AG20443 (cell line): ENCODE measurements at regions not wholly inside any gene's neighbourhood (a gene's known extent, or its start where the extent isn't known, plus 50 kb on each side); places are given as distances from the start of the nearest gene placed in this dataset.
A peak's percentile ranks its signal among the peaks of the same experiment; 100 is the strongest.

Experiments
- DNase-seq: peaks from one replicate; pipeline ENCODE4 v3.0.0; 2012; ENCODE audit warnings: low spot score, mixed read lengths

DNA sequence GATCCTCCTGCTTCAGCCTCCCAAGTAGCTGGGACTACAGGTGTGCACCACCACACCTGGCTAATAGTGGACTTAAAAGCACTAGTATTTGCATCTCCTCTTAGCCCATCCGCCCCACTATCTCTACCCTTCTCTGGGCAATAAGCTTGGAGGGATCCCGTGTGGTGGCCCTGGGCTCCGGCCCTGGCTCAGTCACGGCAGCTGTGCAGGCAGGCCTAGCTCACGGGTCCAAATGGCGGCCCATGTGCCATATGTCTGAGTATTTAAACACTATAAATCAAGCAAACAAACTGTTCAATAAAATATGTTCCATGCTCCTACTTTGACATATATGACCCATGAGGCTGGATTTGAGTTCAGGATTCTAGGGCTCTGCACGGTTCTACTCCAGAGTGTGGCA lies 118.4 kb downstream of the BANF2 start:
- DNase-seq, result no peak

DNA sequence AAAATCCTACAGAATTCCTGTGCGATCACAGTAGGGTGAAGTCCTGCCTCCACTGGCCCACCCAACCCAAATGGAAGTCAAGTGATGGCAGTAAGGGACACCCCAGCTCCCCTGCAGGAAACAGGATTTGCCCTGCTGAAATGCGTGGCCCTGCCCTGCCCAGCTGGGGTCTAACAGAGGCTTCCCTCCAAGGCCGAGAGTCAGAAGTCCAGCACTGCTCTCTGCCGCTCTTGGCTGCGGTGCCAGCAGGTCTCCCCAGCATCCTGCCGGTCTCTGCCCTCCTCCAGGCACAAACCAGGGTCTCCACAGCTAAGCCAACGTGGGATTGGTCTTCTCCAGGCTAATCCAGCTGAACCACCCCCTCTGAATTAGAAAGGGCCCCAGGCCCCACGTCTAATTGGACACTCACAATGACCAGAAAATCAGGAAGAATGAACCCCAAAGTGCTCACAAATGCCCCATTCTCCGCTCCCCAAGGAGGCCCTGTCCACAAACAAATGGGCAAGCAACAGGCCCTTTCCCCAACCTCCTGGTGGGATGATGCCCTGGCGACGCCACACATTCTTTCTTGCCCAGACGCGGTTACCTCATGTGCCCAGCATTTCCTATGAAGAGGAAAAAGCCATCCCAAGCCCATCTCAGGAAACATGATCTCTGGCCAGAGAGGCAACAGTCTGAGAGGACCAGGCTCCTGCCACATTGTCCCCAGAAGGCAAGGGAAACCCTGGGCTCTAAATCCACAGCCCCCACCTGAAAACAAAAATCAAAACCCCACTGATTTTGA lies 117.2 kb downstream of the BANF2 start:
- no peak for DNase-seq

DNA sequence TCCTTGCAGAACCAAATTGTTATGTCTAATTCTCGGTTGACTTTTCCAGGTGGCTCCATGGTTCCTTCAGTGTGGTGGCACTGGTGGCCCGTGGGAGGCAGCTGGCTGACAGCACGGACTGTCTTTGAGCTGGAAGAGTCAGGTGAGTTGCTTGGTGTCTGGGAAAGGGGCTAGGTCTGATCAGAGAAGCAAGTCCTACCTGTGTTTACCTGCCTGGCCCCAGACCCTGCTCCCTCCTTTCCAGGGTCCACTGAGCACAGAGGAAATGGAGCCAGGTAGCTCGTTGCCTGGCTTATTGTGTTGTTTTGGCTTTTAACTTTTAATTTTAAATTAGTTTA lies 111.8 kb downstream of the BANF2 start:
- DNase-seq, result no peak

DNA sequence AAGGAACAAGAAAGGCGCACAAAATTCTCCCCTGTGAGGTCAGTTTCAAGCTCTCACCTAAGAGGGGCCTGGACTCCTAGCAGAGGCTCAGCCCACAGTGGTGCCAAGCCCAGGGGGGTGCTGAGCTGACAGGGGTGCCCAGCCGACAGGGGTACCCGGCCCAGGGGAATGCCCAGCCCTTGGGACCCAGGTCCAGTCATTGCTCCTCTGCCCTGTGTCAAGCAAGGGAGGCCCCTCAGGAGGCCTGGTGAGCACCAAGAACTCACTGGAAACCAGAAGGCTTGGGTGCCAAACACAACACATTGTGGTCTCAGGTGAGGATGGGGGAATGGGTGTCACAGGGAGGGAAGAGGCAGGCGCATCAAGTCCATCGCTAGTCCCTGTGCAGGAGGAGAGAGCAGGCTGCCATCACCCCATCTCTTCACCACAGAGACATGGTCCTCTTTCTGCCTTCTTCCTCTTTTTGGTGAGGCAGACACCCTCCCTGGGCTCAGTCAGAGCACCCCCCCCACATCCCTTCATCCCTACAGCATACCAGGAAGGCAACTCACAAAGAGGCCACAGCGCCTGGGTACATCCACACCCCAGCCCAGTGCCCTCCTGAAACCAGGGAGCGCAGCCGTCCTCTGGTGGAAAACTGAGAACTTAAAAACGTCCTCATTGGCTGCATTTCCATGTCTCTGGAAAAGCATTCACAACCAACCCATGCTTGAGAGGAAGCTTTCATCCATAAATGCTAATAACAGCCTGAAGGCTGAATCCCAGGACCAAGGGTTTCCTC lies 111.3 kb downstream of the BANF2 start:
- DNase-seq, result no peak

DNA sequence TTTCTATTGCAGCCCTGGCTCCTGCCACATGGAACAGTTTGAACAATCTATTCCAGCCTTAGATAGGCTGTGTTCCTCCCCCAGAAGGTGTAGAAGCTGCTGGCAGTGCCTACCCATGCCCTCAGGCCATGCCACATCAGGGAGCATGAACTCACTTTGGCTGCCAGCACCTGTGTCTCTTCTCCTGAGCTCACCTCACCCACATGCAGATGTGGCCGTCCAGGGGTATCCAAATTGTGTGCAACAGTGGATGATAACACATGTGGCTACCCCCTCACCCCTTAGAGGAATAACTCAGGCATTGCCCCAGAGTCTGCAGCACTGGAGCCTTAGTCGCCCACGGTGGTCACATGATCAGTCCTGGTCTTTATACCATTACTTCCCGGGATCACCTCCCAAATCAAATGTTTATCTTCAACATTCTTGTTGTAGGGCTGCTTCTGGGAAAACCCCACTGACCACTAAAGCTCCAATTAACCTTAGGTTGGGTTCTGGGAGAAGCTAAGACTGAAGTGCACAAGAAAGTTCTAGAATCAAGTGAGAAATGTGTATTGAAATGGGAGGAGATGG lies 110.4 kb downstream of the BANF2 start:
- DNase-seq, result no peak

DNA sequence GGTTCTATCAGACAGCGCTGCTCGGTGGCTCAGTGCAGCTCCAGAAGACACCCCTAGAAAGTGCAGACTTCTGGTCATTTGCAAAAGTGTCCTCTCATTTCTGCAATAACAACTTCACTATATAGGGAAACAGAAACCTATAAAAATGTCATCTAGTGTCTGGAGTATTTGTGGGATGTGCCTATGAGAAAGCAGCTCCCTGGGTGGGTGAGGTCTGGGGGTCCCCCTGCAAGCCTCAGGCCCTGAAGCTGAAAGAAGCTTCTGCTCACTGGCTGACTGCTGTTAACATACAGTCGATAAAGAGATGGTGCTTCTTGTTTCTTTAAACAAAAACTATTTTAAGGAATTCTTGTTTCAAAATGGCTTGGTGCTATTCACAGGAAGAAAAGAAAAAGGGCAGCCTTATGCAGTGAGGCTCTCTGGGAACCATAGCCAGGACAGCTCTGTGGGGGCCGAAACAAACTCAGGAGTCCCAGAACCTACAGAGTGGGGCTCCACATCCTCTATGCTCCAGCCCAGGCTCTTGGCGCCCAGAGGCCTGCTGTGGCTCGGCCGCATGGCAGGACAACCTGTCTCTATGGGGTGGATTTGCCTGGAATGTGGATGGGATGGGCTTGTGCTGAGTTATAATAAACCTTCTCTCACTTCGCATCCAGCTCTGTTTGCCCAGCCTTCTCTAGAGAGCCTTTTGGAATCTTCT lies 109.7 kb downstream of the BANF2 start:
- no peak for DNase-seq

DNA sequence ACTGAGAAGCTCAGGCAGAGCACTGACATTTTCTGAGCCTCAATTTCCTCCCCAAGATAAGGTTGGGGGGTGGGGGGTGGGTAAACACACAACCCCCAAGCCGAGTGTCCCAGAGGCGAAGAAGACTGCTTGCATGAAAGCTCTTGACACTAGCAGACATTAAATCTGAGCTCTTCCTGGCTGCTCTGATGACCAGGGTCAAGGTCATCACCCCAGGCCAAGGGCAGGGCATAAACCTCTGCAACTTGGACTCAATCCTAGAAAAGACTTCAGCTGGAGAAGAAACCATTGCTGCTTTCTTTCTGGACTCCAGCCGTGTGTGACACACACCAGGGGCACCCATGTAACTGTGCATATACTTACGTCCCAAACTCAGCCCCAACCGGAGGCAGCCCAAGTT lies 109.0 kb downstream of the BANF2 start:
- DNase-seq, result no peak

DNA sequence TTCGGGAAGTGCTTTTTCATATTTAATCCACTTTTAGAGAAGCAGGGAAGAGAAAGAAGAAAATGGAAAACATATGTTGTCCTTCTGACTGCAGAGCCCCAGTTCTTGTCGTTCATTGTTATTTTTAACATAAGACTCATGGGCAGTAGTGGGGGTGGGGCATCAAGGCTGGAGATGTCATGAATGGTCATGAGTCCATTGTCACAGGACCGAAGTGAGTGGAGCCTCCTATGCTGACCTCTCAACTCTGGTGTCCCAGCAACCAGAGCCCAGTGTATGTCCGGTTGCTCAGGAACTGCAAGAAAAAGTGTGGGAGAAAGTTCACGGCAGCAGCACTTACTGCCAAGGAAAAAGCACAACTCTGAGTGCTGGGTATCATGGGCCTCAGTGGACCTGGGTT lies 108.6 kb downstream of the BANF2 start:
- DNase-seq, result peak; percentile 65

DNA sequence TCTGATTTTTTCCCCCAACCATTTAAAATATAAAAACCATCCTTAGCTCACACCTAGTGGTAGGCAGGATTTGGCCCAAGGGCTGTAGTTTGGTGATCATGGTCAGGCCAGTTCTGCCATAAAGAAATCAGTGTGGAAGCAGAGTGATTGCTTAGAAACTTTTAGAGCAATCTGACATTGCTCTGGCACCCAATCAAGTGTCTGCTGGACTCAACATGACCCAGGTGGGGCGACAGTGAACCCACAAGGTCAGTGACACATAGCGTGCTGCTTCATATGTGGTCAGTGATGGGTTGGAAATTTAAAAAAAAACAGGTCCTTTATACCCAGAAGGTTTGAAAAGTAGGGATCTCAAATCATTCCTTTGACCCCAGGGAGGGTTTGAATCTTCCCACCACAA lies 107.9 kb downstream of the BANF2 start:
- no peak for DNase-seq

DNA sequence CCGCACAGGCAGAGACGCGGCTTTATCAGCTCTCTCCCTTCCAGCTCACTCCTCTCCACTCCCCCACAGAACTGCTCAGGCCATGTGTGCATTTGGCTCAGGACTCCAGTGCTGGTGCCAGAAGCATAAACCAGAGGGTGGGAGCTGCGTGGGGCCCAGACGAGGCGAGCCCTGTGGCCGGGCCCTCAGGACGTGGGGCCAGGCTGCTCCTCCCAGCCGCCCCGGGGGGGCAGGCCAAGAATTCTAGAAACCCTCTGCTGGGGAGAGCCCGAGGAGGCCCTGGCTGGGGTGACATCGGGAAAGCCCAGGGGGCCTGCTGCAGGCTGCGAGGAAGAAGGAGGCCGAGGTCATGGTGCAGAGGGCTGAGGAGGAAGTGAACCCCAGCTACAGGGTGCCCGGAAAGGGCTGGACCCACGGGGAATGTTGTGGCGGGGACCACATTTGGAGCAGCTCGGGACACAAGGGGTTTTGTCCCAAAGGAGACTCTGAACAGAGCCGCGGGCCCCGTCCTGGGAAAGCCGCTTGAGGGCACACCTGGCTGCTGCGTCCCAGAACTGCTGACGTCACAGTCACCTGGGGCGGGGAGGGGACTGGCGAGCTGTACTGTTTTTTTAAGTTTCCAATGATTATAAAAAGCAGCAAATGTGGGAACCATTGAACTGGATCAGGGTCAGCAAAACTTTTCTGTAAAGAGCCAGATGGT lies 107.1 kb downstream of the BANF2 start:
- DNase-seq, result peak; percentile 87

DNA sequence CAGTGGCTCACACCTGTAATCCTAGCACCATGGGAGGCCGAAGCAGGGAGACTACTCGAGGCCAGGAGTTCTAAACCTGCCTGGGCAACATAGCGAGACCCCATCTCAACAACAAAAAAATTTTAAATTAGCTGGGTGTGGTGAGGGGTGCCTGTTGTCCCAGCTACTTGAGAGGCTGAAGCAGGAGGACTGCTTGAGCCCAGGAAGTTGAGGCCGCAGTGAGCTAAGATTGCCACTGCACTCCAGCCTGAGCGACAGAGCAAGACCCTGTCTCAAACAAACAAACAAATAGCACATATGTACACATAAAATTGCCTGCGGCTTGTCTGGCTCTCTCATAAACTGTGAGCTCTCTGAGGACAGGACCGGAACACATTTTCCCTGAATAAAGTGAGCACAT lies 106.3 kb downstream of the BANF2 start:
- no peak for DNase-seq

DNA sequence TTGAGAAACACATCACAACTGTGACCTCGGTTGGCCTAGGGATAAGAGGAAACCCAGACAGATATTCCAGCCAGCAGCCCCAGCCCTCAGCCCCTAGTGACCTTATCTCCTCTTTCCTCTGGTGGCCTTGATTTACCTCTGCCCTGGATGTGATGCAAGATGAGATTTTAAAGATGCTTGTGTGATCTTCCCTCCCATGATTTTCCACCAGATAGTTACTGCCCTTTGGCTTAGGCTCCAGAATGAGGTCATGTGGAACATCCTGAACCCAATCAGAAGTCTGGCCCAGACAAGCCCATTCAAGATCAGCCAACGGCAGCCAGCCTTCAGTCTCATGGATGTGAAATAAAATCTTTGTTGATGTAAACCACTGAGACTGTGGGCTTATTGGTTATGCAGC lies 104.0 kb downstream of the BANF2 start:
- no peak for DNase-seq

DNA sequence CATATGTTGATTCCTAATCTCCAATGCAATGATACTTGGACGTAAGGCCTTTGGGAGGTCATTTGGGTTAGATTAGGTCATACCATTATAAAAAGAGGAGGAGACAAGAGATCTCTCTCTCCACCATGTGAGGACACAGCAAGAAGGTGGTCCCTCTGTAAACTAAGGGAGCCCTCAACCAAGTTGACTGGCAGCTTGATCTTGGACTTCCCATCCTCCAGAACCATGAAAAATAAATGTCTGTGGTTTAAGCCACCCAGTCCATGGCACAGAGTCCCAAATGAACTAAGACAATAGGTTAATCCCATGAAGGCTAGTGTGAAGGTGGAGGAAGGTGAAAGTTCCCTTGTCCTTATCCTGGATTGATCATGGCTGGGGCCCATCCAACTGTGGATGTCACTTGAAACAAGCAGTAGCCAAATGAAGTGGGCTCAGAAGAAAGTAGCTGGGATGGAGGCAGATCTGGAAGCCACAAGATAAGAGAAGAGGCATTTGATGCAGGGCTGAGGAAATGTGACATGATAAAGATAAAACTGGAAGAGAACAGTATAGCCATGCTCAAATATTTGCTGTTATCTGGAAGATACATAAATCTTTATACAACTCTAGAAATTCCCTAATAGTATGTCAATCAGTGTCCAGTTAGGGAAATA lies 99.9 kb downstream of the BANF2 start:
- DNase-seq, result no peak

DNA sequence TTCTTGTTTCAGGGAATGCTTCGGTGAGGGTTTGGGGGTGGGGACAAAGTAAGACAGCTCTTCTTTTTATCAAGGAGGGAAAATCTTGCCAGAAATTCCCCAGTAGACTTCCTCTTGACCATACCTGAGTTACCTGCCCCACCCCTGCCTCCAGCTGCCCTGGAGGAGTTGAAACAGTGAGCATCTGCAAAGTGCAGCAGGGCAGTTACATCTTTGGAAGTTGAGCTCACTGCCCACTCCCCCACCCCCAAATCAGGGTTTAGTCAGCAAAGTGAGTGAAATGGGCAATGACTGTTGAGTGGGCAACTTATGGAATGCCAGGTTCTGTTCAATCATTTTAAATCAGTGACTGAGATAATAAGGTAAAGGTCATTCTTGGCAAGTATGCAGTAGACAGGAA lies 98.8 kb downstream of the BANF2 start:
- no peak for DNase-seq

DNA sequence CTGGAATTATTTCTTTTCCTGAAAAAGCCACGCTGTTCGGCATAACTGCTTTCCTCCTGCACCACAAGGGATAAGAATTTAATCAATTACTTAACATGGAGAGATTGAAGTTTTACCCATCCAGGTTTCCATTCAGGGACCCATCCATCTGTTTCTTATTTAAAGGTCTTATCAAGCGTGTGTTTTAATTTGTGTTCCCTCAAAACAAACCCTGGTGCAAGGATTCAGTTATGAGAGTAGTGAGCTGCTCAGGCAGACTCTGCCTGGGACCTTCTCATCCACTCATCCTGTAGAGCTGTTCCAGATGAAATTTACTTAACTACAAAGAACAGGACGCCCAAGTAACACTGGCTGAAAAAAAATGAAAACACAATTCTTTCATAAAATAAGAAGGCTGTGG lies 97.8 kb downstream of the BANF2 start:
- DNase-seq, result no peak

DNA sequence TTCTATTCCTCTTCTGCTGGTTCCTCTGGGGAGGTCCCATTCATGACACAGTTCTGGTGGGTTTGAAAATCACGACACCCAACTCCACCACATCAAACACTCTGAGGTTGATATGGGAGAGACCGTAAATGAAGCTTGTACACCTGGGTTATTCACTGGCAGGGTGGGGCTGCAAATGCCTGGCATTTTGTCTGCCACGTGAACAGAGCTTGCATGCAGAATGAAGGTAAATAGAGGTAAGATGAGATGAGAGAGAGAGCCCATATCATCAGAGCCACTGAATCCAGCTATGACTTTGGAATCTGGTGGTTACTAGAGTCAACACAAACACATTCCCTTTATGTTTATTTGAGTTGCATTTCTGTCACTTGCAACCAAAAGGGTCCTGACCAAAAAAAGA lies 97.4 kb downstream of the BANF2 start:
- no peak for DNase-seq

DNA sequence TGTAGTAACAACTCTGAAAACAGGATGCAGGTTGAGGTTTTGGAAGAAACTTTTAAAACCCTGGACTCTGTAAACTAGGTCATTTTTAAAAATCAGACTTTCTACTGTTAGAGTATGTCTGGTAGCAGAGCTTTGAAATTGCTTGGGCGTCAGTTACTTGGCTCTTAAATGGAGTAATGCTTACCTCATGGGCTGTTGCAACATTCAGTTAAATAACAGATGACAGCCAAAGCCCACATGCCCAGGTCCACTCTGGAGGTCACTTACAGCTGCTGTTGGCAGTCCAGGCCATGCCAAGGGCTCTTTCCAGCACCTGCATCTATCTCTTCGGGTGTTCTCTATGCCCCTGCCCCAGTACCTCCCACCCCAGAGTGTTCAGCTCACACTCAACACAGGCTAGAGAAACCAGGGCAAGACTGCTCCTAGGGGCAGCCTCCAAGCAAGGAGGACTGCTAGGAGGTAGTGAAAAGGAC lies 96.4 kb downstream of the BANF2 start:
- DNase-seq, result peak; percentile 87

DNA sequence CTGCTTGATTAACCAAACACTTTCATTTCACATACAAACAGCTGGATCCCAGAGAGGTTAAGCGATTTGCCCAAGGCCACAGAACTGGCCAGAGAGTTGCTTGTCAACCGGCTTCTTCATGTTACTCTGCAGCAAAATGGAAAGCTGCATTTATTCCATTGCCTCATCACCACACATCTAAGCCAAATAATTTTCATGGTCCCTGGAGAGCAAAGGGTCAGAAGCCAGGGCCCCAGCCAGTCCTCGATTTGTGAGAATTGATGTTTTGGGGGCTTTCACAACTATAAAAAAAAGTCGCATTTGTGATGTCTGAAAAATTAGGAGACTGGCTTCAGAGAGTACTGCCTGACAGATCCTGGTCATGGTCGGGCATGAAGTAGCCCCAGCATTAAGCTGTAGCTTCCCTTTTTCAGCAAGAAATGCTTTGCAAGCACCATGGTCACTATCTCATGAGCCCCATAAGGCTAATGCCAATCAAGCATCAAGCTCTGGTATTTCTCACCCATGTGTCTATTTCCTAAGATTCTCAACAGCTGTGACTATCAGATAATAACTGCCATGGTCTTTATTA lies 95.8 kb downstream of the BANF2 start:
- DNase-seq, result no peak

DNA sequence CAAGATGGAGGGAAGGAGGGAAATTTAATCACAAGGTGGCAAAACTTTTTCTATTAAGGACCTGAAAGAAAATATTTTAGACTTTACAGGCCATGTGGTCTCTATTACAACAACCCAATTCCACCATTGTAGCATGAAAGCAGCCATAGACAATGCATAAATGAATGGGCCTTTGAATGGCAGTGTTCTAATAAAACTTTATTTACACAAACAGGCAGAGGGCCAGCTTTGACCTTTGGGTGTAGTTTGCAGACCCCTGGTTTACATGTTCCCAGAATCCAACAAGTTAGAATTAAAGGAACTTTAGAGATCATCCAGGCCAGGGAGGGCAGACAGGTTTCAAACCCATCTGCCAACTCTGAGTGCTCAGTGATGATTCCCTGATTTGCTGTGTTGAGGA lies 95.2 kb downstream of the BANF2 start:
- no peak for DNase-seq

DNA sequence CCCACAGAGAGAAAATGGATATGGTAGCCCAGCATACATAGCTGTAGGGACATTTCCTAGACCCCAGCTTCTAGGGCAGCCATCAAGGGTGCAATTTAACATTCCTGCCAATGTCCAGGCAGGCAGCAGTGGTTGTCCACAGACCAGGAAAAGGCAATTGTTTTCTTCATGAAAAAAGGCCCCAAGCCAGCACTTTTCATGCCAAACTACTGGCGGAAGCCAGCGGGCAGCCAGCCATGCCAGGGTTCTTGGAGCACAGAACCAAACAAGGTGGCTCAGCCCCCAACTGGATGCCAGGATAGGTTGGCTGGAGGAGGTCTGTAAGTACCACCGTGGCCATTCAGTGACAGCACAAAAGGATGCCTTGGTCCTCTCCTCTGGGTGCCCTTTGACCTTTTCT lies 94.6 kb downstream of the BANF2 start:
- no peak for DNase-seq

DNA sequence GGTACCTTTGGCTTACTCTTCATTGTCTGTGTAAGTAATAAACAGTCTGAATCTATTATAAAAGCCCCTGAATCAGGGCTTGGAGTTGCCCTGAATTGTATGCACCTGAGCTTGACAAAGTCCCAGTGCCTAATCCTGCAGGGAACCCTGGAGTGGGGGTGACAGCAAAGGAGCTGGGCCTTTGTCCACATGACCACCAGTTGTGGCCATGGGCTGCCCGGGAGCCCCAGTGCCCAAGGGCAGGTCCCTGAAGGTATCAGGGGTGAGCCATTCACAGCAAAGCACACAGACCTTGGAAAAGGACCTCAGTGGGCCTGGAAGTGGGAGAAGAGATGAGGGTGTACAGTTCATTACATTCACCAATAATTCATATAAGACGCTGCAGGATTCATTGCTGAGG lies 94.2 kb downstream of the BANF2 start:
- no peak for DNase-seq
